ENCODE measurements at regions not wholly inside any gene's neighbourhood (a gene's known extent, or its start where the extent isn't known, plus 50 kb on each side); places are given as distances from the start of the nearest gene placed in this dataset.

- Mint-ChIP-seq H3K4me3 (no peak overlapping the region), H3K27me3 (no peaks in the 10 kb centered on the region), H3K9me3 (no peaks in the 10 kb centered on the region), H3K27ac (no peak overlapping the region), H3K36me3 (ENCODE audit: low read depth) (no peaks in the 10 kb centered on the region), H3K4me1 (no peaks in the 10 kb centered on the region)
- intact Hi-C loops (cut with micrococcal nuclease), result no loop called here
- no peak for DNase-seq
These were observed 905.6 kb upstream of the GHITM start for GRCh38 chr10:83233691-83234090.

GRCh38 chr10:83248106-83248631 is 891.1 kb upstream of the GHITM start:
- H3K36me3 Mint-ChIP-seq (ENCODE audit: low read depth), result no peaks in the 10 kb centered on the region
- no peaks in the 10 kb centered on the region for H3K4me1 Mint-ChIP-seq
- no peak overlapping the region for H3K27ac Mint-ChIP-seq

GRCh38 chr10:83250396-83250795 is 888.9 kb upstream of the GHITM start:
- H3K4me3 Mint-ChIP-seq, result no peak overlapping the region
- intact Hi-C loops (cut with micrococcal nuclease), result no loop called here
- H3K27me3 Mint-ChIP-seq, result no peaks in the 10 kb centered on the region
- H3K4me1 Mint-ChIP-seq, result no peaks in the 10 kb centered on the region
- no peak overlapping the region for H3K27ac Mint-ChIP-seq
- no peaks in the 10 kb centered on the region for H3K36me3 Mint-ChIP-seq (ENCODE audit: low read depth)
- H3K9me3 Mint-ChIP-seq, result no peaks in the 10 kb centered on the region
- DNase-seq, result no peak

More at GRCh38 chr10:83248106-83248631, 891.1 kb upstream of the GHITM start:
- peaks cover 7% of the 10 kb centered on the region for H3K9me3 Mint-ChIP-seq
- no peaks in the 10 kb centered on the region for H3K27me3 Mint-ChIP-seq
- no peak for DNase-seq
- intact Hi-C loops (cut with micrococcal nuclease), result no loop called here
- H3K4me3 Mint-ChIP-seq, result no peak overlapping the region

- no peak overlapping the region for H3K4me3 Mint-ChIP-seq
- no peak overlapping the region for H3K27ac Mint-ChIP-seq
- intact Hi-C loops (cut with micrococcal nuclease), result no loop called here
- H3K36me3 Mint-ChIP-seq (ENCODE audit: low read depth), result no peaks in the 10 kb centered on the region
- DNase-seq, result no peak
- H3K27me3 Mint-ChIP-seq, result no peaks in the 10 kb centered on the region
- H3K4me1 Mint-ChIP-seq, result no peaks in the 10 kb centered on the region
- H3K9me3 Mint-ChIP-seq, result no peaks in the 10 kb centered on the region
These were observed 887.1 kb upstream of the GHITM start for GRCh38 chr10:83252169-83252568.

- H3K36me3 Mint-ChIP-seq (ENCODE audit: low read depth), result no peaks in the 10 kb centered on the region
- no peaks in the 10 kb centered on the region for H3K27me3 Mint-ChIP-seq
- no peak overlapping the region for H3K4me3 Mint-ChIP-seq
- no peaks in the 10 kb centered on the region for H3K4me1 Mint-ChIP-seq
- DNase-seq, result no peak
- no peak overlapping the region for H3K27ac Mint-ChIP-seq
- intact Hi-C loops (cut with micrococcal nuclease), result no loop called here
- H3K9me3 Mint-ChIP-seq, result no peaks in the 10 kb centered on the region
These were observed 886.7 kb upstream of the GHITM start for GRCh38 chr10:83252596-83252995.

GRCh38 chr10:83253011-83253671 is 886.2 kb upstream of the GHITM start:
- intact Hi-C loops (cut with micrococcal nuclease), result no loop called here
- Mint-ChIP-seq H3K27me3 (no peaks in the 10 kb centered on the region), H3K27ac (no peak overlapping the region), H3K4me3 (no peak overlapping the region), H3K36me3 (ENCODE audit: low read depth) (no peaks in the 10 kb centered on the region), H3K9me3 (no peaks in the 10 kb centered on the region), H3K4me1 (no peaks in the 10 kb centered on the region)
- DNase-seq, result no peak

GRCh38 chr10:83254698-83255097 is 884.6 kb upstream of the GHITM start:
- H3K9me3 Mint-ChIP-seq, result no peaks in the 10 kb centered on the region
- intact Hi-C loops (cut with micrococcal nuclease), result no loop called here
- no peak for DNase-seq
- H3K27me3 Mint-ChIP-seq, result no peaks in the 10 kb centered on the region
- no peak overlapping the region for H3K4me3 Mint-ChIP-seq
- no peak overlapping the region for H3K27ac Mint-ChIP-seq
- H3K4me1 Mint-ChIP-seq, result no peaks in the 10 kb centered on the region
- H3K36me3 Mint-ChIP-seq (ENCODE audit: low read depth), result no peaks in the 10 kb centered on the region

GRCh38 chr10:83262434-83262833 is 876.9 kb upstream of the GHITM start:
- Mint-ChIP-seq H3K27ac (no peak overlapping the region), H3K4me1 (no peaks in the 10 kb centered on the region), H3K4me3 (no peak overlapping the region), H3K9me3 (no peaks in the 10 kb centered on the region), H3K36me3 (ENCODE audit: low read depth) (no peaks in the 10 kb centered on the region), H3K27me3 (no peaks in the 10 kb centered on the region)
- no peak for DNase-seq
- intact Hi-C loops (cut with micrococcal nuclease), result no loop called here

GRCh38 chr10:83272666-83273434 is 866.5 kb upstream of the GHITM start:
- Mint-ChIP-seq H3K4me1 (no peaks in the 10 kb centered on the region), H3K27me3 (no peaks in the 10 kb centered on the region), H3K36me3 (ENCODE audit: low read depth) (no peaks in the 10 kb centered on the region), H3K27ac (no peak overlapping the region), H3K4me3 (no peak overlapping the region), H3K9me3 (peaks cover 3% of the 10 kb centered on the region)
- no peak for DNase-seq
- intact Hi-C loops (cut with micrococcal nuclease), result no loop called here

- no peak for DNase-seq
- Mint-ChIP-seq H3K27ac (no peak overlapping the region), H3K9me3 (peaks cover 5% of the 10 kb centered on the region), H3K4me3 (no peak overlapping the region), H3K36me3 (ENCODE audit: low read depth) (no peaks in the 10 kb centered on the region), H3K27me3 (no peaks in the 10 kb centered on the region), H3K4me1 (no peaks in the 10 kb centered on the region)
- intact Hi-C loops (cut with micrococcal nuclease), result no loop called here
These were observed 865.2 kb upstream of the GHITM start for GRCh38 chr10:83274088-83274487.

- Mint-ChIP-seq H3K9me3 (peaks cover 5% of the 10 kb centered on the region), H3K4me1 (no peaks in the 10 kb centered on the region), H3K27me3 (no peaks in the 10 kb centered on the region), H3K36me3 (ENCODE audit: low read depth) (no peaks in the 10 kb centered on the region), H3K27ac (no peak overlapping the region), H3K4me3 (no peak overlapping the region)
- no peak for DNase-seq
- intact Hi-C loops (cut with micrococcal nuclease), result no loop called here
These were observed 862.3 kb upstream of the GHITM start for GRCh38 chr10:83276971-83277370.

GRCh38 chr10:83283151-83283550 is 856.2 kb upstream of the GHITM start:
- DNase-seq, result no peak

GRCh38 chr10:83287374-83287773 is 851.9 kb upstream of the GHITM start:
- no peak for DNase-seq
- intact Hi-C loops (cut with micrococcal nuclease), result no loop called here
- H3K27me3 Mint-ChIP-seq, result no peaks in the 10 kb centered on the region
- H3K27ac Mint-ChIP-seq, result no peak overlapping the region
- H3K9me3 Mint-ChIP-seq, result no peaks in the 10 kb centered on the region
- H3K36me3 Mint-ChIP-seq (ENCODE audit: low read depth), result no peaks in the 10 kb centered on the region
- H3K4me3 Mint-ChIP-seq, result no peak overlapping the region
- no peaks in the 10 kb centered on the region for H3K4me1 Mint-ChIP-seq

More at GRCh38 chr10:83283151-83283550, 856.2 kb upstream of the GHITM start:
- H3K4me1 Mint-ChIP-seq, result no peaks in the 10 kb centered on the region
- H3K4me3 Mint-ChIP-seq, result no peak overlapping the region
- no peaks in the 10 kb centered on the region for H3K9me3 Mint-ChIP-seq
- intact Hi-C loops (cut with micrococcal nuclease), result no loop called here
- no peak overlapping the region for H3K27ac Mint-ChIP-seq
- no peaks in the 10 kb centered on the region for H3K27me3 Mint-ChIP-seq
- no peaks in the 10 kb centered on the region for H3K36me3 Mint-ChIP-seq (ENCODE audit: low read depth)

- peaks cover 3% of the 10 kb centered on the region for H3K9me3 Mint-ChIP-seq
- no peak overlapping the region for H3K27ac Mint-ChIP-seq
- intact Hi-C loops (cut with micrococcal nuclease), result no loop called here
- H3K4me3 Mint-ChIP-seq, result no peak overlapping the region
- DNase-seq, result no peak
- no peaks in the 10 kb centered on the region for H3K36me3 Mint-ChIP-seq (ENCODE audit: low read depth)
- H3K4me1 Mint-ChIP-seq, result no peaks in the 10 kb centered on the region
- H3K27me3 Mint-ChIP-seq, result no peaks in the 10 kb centered on the region
These were observed 849.9 kb upstream of the GHITM start for GRCh38 chr10:83289373-83289772.

Data from activated CD4-positive, alpha-beta T cell treated with anti-CD3 and anti-CD28 coated beads, Interleukin-2, amount 10 ng/mL, durations not matched to agents 24 days and 14 days (primary cell).